Neural cell (in vitro differentiated cells): ENCODE measurements at regions not wholly inside any gene's neighbourhood (a gene's known extent, or its start where the extent isn't known, plus 50 kb on each side); places are given as distances from the start of the nearest gene placed in this dataset.
A peak's percentile ranks its signal among the peaks of the same experiment; 100 is the strongest.
"Not testable (repeated sequence)": the region's sequence is repeated elsewhere in the genome, so short reads cannot be mapped to it uniquely, and the experiment has no call there.

Source experiments
- H2AFZ ChIP-seq: fragments of 200-600, 300-800 bp; sonication (generic), shearing (Covaris generic); 2 replicates; pipeline ENCODE4 v1.6.0; 2014; ENCODE audit warnings: low read depth, mild to moderate bottlenecking, antibody characterized with exemption, low read length, moderate library complexity
- H3F3A ChIP-seq: fragments of 200-600 bp; shearing (Covaris generic); 2 replicates; pipeline ENCODE4 v1.6.1; 2016; ENCODE audit warnings: mild to moderate bottlenecking, moderate library complexity, mixed read lengths, antibody characterized with exemption, low read length; ENCODE audit not compliant: insufficient read depth, poor library complexity, severe bottlenecking
- H3K27ac ChIP-seq: fragments of 200-600, 300-800 bp; sonication (generic), shearing (Covaris generic); 2 replicates; pipeline ENCODE4 v1.5.1; 2014; ENCODE audit warnings: mild to moderate bottlenecking, low read length, moderate library complexity
- H3K27me3 ChIP-seq: fragments of 300-800, 200-600 bp; sonication (generic), shearing (Covaris generic); 2 replicates; pipeline ENCODE4 v1.6.0; 2014; ENCODE audit warnings: mild to moderate bottlenecking, low read depth, low read length, moderate library complexity; ENCODE audit not compliant: insufficient read depth
- H3K36me3 ChIP-seq: fragments of 300-800, 200-600 bp; sonication (generic), shearing (Covaris generic); 2 replicates; pipeline ENCODE4 v1.5.1; 2014; ENCODE audit warnings: mild to moderate bottlenecking, antibody characterized with exemption, low read length, moderate library complexity; ENCODE audit not compliant: insufficient read depth
- H3K4me2 ChIP-seq: fragments of 300-800, 200-600 bp; sonication (generic), shearing (Covaris generic); 2 replicates; pipeline ENCODE4 v1.6.0; 2014; ENCODE audit warnings: mild to moderate bottlenecking, low read length
- H3K4me3 ChIP-seq: fragments of 300-800, 200-600 bp; sonication (generic), shearing (Covaris generic); 2 replicates; pipeline ENCODE4 v1.5.1; 2014; ENCODE audit warnings: mild to moderate bottlenecking, low read length, moderate library complexity
- H3K79me2 ChIP-seq: fragments of 200-600 bp; shearing (Covaris generic); replicated peaks from 2 replicates; pipeline ENCODE4 v1.6.0; 2014; ENCODE audit warnings: mild to moderate bottlenecking, low read length, moderate library complexity; ENCODE audit not compliant: insufficient read depth
- H3K9ac ChIP-seq: fragments of 300-800, 200-600 bp; sonication (generic), shearing (Covaris generic); 2 replicates; pipeline ENCODE4 v1.6.1; 2016; ENCODE audit warnings: mild to moderate bottlenecking, low read length, mixed read lengths
- H3K9me2 ChIP-seq: fragments of 200-600 bp; shearing (Covaris generic); 2 replicates; pipeline ENCODE4 v1.6.1; 2016; ENCODE audit warnings: mild to moderate bottlenecking, low read length, mixed read lengths; ENCODE audit not compliant: insufficient read depth
- H3K9me3 ChIP-seq: fragments of 200-600, 300-800 bp; sonication (generic), shearing (Covaris generic); 2 replicates; pipeline ENCODE4 v1.6.1; 2016; ENCODE audit warnings: mild to moderate bottlenecking, mixed run types, low read length, moderate library complexity, mixed read lengths
- H4K20me1 ChIP-seq: fragments of 200-600 bp; shearing (Covaris generic); 2 replicates; pipeline ENCODE4 v1.6.1; 2016; ENCODE audit warnings: mild to moderate bottlenecking, mixed run types; ENCODE audit not compliant: insufficient read depth
- CTCF ChIP-seq: fragments of 450-650 bp; IDR thresholded peaks from 2 replicates; pipeline ENCODE4 v1.5.1; 2014; ENCODE audit warnings: antibody characterized with exemption, mild to moderate bottlenecking, moderate library complexity; ENCODE audit not compliant: poor library complexity, severe bottlenecking
- EP300 ChIP-seq: fragments of 450-650 bp; conservative IDR thresholded peaks from 2 replicates; pipeline ENCODE4 v1.6.1; 2014; ENCODE audit warnings: antibody characterized with exemption, mild to moderate bottlenecking, moderate library complexity; ENCODE audit not compliant: poor library complexity, severe bottlenecking
- EZH2 ChIP-seq: fragments of 200-600, 300-800 bp; shearing (Covaris generic), sonication (generic); IDR thresholded peaks from 2 replicates; pipeline ENCODE4 v1.6.1; 2014; ENCODE audit warnings: antibody characterized with exemption, low read length, borderline replicate concordance, mild to moderate bottlenecking; ENCODE audit not compliant: insufficient read depth, poor library complexity, severe bottlenecking
- MXI1 ChIP-seq: fragments of 450-650 bp; conservative IDR thresholded peaks from 2 replicates; pipeline ENCODE4 v1.6.1; 2014; ENCODE audit warnings: antibody characterized with exemption, mild to moderate bottlenecking; ENCODE audit not compliant: poor library complexity, severe bottlenecking
- POLR2AphosphoS5 ChIP-seq: IDR thresholded peaks from 2 replicates; pipeline ENCODE4 v1.6.1; 2012
- RAD21 ChIP-seq: fragments of 450-650 bp; conservative IDR thresholded peaks from 2 replicates; pipeline ENCODE4 v1.6.1; 2014; ENCODE audit warnings: antibody characterized with exemption, mild to moderate bottlenecking, moderate library complexity
- REST ChIP-seq: IDR thresholded peaks from 2 replicates; pipeline ENCODE4 v1.6.1; 2012; ENCODE audit warnings: borderline replicate concordance
- SMC3 ChIP-seq: fragments of 450-650 bp; conservative IDR thresholded peaks from 2 replicates; pipeline ENCODE4 v1.6.1; 2014; ENCODE audit warnings: antibody characterized with exemption, mild to moderate bottlenecking, moderate library complexity; ENCODE audit not compliant: poor library complexity
- TAF1 ChIP-seq: IDR thresholded peaks from 2 replicates; pipeline ENCODE4 v1.6.1; 2012; ENCODE audit warnings: low read depth

DNA sequence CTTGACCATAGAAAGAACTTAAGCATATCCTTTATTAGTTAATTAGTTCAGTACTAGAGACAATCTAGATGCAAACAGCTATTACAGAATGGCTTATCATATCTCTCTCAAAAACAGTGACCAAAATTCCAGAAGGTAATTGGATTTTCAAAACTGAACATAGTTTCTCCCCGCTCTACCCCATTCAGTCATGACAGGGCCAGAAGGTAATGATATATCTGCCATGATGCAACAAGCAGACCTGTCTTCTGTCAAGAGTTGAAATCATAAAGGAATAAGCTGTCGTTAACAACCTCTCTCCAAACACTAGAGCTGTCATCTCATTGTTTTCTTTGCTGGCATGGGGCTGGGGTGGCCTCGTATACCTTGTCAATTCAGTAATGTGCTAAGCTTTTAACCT lies 200.5 kb upstream of the POU5F2 start:
- no peak overlapping the region for H3K9ac ChIP-seq
- no peak overlapping the region for H2AFZ ChIP-seq
- no peaks in the 10 kb centered on the region for H3K9me2 ChIP-seq
- H3K79me2 ChIP-seq = no peaks in the 10 kb centered on the region
- H3F3A ChIP-seq = no peaks in the 10 kb centered on the region
- no peaks in the 10 kb centered on the region for H4K20me1 ChIP-seq
- no peaks in the 10 kb centered on the region for H3K9me3 ChIP-seq
- H3K4me2 ChIP-seq = no peak overlapping the region
- H3K27ac ChIP-seq = peak overlapping the region; percentile 26
- TF ChIP-seq POLR2AphosphoS5 (peak; percentile 55), EP300 (peak; percentile 94), EZH2 (no peak)
- H3K4me3 ChIP-seq = no peak overlapping the region
- H3K27me3 ChIP-seq = no peaks in the 10 kb centered on the region
- H3K36me3 ChIP-seq = no peaks in the 10 kb centered on the region

- not testable (repeated sequence) for H3K27ac ChIP-seq, H3F3A ChIP-seq, H3K4me2 ChIP-seq, H4K20me1 ChIP-seq, H3K9ac ChIP-seq, H3K9me3 ChIP-seq, H3K9me2 ChIP-seq, H3K36me3 ChIP-seq, H3K79me2 ChIP-seq, H3K4me3 ChIP-seq, H3K27me3 ChIP-seq, H2AFZ ChIP-seq
Observed at GRCh38 chr5:93933269-93933668, 191.9 kb upstream of the POU5F2 start.

DNA sequence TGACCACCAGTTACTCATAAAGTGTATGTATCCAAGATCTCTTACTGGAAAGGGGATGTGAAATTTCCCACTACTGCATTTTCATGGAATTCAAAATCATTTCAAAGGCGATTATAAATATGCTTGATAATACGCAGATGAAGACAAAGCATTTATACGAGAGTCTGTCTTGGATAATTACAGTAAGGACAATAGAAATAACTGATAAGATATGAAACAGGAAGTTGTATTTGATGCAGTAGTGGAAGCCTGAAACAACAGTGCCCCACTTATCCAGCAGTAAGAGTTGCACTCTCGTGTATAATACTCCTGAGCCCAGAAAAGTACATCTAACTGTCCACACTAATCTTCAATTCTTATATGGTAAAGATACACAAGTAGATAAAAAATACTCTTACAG lies 188.7 kb upstream of the POU5F2 start:
- H3K4me3 ChIP-seq = no peak overlapping the region
- no peak overlapping the region for H3K27ac ChIP-seq
- H3K9ac ChIP-seq = no peak overlapping the region
- no peak overlapping the region for H3K4me2 ChIP-seq
- no peaks in the 10 kb centered on the region for H3K36me3 ChIP-seq
- H4K20me1 ChIP-seq = no peaks in the 10 kb centered on the region
- H2AFZ ChIP-seq = no peak overlapping the region
- H3K9me2 ChIP-seq = no peaks in the 10 kb centered on the region
- TF ChIP-seq SMC3 (no peak), CTCF (no peak), MXI1 (no peak), POLR2AphosphoS5 (no peak), TAF1 (no peak), REST (no peak), EP300 (no peak), EZH2 (no peak), RAD21 (no peak)
- H3K9me3 ChIP-seq = no peaks in the 10 kb centered on the region
- no peaks in the 10 kb centered on the region for H3F3A ChIP-seq
- no peaks in the 10 kb centered on the region for H3K27me3 ChIP-seq
- H3K79me2 ChIP-seq = no peaks in the 10 kb centered on the region
